ENCODE measurements at regions not wholly inside any gene's neighbourhood (a gene's known extent, or its start where the extent isn't known, plus 50 kb on each side); places are given as distances from the start of the nearest gene placed in this dataset.

DNA sequence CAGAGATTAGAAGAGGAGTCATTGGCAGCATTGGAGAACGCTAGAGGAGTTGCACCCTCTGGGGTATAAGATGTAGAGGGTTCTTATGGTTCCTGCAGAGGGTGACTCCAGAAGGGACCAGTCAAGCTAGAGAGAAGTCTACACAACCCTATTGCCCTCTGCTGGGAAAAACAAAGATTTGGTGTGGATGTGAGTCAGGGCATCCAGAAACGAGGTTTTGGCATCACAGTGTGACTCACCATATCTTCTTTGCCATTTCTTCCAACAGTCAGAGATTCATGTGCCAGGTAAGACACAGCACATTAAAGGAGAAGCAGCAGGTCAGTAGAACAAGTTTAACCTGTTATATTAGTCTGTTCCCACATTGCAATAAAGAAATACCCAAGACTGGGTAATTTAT lies 598.8 kb downstream of the MAFB start:
- no peaks in the 10 kb centered on the region for H3K4me1 ChIP-seq
- DNase-seq (no peak), ATAC-seq (no peak)
- no peak overlapping the region for H3K27ac ChIP-seq
- H3K9me3 ChIP-seq = peaks cover 0 to 20% (median 5%) of the 10 kb centered on the region in 11 donors
- H3K4me3 ChIP-seq = no peak overlapping the region
- no peaks in the 10 kb centered on the region for H3K27me3 ChIP-seq
- no peaks in the 10 kb centered on the region for H3K36me3 ChIP-seq
- TF ChIP-seq, protein P1, sequence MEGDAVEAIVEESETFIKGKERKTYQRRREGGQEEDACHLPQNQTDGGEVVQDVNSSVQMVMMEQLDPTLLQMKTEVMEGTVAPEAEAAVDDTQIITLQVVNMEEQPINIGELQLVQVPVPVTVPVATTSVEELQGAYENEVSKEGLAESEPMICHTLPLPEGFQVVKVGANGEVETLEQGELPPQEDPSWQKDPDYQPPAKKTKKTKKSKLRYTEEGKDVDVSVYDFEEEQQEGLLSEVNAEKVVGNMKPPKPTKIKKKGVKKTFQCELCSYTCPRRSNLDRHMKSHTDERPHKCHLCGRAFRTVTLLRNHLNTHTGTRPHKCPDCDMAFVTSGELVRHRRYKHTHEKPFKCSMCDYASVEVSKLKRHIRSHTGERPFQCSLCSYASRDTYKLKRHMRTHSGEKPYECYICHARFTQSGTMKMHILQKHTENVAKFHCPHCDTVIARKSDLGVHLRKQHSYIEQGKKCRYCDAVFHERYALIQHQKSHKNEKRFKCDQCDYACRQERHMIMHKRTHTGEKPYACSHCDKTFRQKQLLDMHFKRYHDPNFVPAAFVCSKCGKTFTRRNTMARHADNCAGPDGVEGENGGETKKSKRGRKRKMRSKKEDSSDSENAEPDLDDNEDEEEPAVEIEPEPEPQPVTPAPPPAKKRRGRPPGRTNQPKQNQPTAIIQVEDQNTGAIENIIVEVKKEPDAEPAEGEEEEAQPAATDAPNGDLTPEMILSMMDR (IDR thresholded peaks at IDR 0.05) = no peak
- WGBS, 2 donors = 26 to 41% methylated on average over 2 of the region's 2 CpGs
- intact Hi-C loops (cut with DNase I) = loop anchor here in 1 of 10 donors (5.0 kb wide), 1 partner anchor 48 kb away; no protein-coding TSS in a partner anchor

- peaks cover 0 to 2% (median 0%) of the 10 kb centered on the region in 7 donors for H3K27me3 ChIP-seq
- no peak for DNase-seq
- no peak for ATAC-seq
- no peak overlapping the region for H3K4me3 ChIP-seq
- peaks cover 0 to 17% (median 4%) of the 10 kb centered on the region in 11 donors for H3K9me3 ChIP-seq
- TF ChIP-seq, protein P1 (IDR thresholded peaks at IDR 0.05) = no peak
- H3K27ac ChIP-seq = no peak overlapping the region
- H3K36me3 ChIP-seq = no peaks in the 10 kb centered on the region
- intact Hi-C loops (cut with DNase I) = no loop called here
- H3K4me1 ChIP-seq = no peaks in the 10 kb centered on the region
These were observed 601.5 kb downstream of the MAFB start for GRCh38 chr20:40087496-40087895.

DNA sequence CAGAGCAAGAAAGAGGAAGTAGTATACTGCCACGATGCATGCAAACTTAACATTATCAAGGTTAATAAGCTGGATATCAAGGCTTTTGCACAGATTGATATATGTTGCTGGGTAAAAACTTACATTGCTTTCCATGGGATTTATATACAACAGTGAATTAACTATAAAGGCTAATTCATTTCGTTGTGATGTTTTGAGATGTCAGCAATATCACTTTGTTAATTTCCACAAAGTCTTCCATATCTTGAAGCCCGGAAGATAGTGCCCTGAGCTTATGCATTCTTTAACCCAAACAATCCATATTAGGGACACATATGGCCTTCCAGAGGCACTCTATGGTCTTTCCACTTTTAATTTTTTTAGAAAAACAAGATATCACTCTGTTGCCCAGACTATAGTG lies 603.5 kb downstream of the MAFB start:
- TF ChIP-seq, protein P1 (IDR thresholded peaks at IDR 0.05) = no peak

GRCh38 chr20:40082436-40082835 lies 606.6 kb downstream of the MAFB start:
- no peak for ATAC-seq
- Histone ChIP-seq H3K27me3 (peaks cover 0 to 2% (median 0%) of the 10 kb centered on the region in 7 donors), H3K27ac (no peak overlapping the region), H3K4me1 (no peaks in the 10 kb centered on the region), H3K4me3 (no peak overlapping the region), H3K9me3 (no peaks in the 10 kb centered on the region), H3K36me3 (no peaks in the 10 kb centered on the region)
- 81 to 84% methylated on average over 3 of the region's 3 CpGs for WGBS, 2 donors
- TF ChIP-seq, protein P1 (IDR thresholded peaks at IDR 0.05) = no peak
- intact Hi-C loops (cut with DNase I) = no loop called here
- no peak for DNase-seq

More for the DNA sequence above, 603.5 kb downstream of the MAFB start:
- Histone ChIP-seq H3K36me3 (no peaks in the 10 kb centered on the region), H3K4me1 (no peaks in the 10 kb centered on the region), H3K27me3 (peaks cover 0 to 2% (median 0%) of the 10 kb centered on the region in 7 donors), H3K4me3 (no peak overlapping the region), H3K9me3 (no peaks in the 10 kb centered on the region), H3K27ac (no peak overlapping the region)
- DNase-seq (no peak), ATAC-seq (no peak)
- intact Hi-C loops (cut with DNase I) = no loop called here
- 75 to 77% methylated on average over 3 of the region's 3 CpGs for WGBS, 2 donors
